Thoracic aorta (tissue), 2 donors: ENCODE measurements at regions not wholly inside any gene's neighbourhood (a gene's known extent, or its start where the extent isn't known, plus 50 kb on each side); places are given as distances from the start of the nearest gene placed in this dataset.

Experiments used
- ATAC-seq: fragments of 150-250 bp; one replicate; pipeline ENCODE4 v1.8.0; 2017; ENCODE audit warnings: low read depth; ENCODE audit not compliant: insufficient number of reproducible peaks, low FRiP score
- DNase-seq: peaks from one replicate; pipeline ENCODE4 v3.0.0-alpha.2; 2020; ENCODE audit warnings: low spot score
- H3K27ac ChIP-seq, 2 donors: fragments of 200-600 bp; sonication (generic); 1 replicate in 1 of 2; 2 replicates in 1 of 2; pipeline ENCODE4 v1.5.1; 2016; ENCODE audit warnings: mild to moderate bottlenecking in 2 of 2, moderate library complexity in 2 of 2
- H3K27me3 ChIP-seq: fragments of 200-600 bp; sonication (generic); replicated peaks from 2 replicates; pipeline ENCODE4 v1.6.0; 2016; ENCODE audit warnings: mild to moderate bottlenecking; ENCODE audit not compliant: insufficient read depth
- H3K36me3 ChIP-seq: fragments of 200-600 bp; sonication (generic); one replicate; pipeline ENCODE4 v1.5.1; 2016
- H3K4me1 ChIP-seq, 2 donors: fragments of 200-600 bp; sonication (generic); 1 replicate in 1 of 2; 2 replicates in 1 of 2; pipeline versions ENCODE4 v1.5.1 to v1.6.0; 2016; ENCODE audit warnings: low read depth in 2 of 2, mild to moderate bottlenecking in 1 of 2; ENCODE audit not compliant: control insufficient read depth in 1 of 2
- H3K4me3 ChIP-seq: fragments of 200-600 bp; sonication (generic); 2 replicates; pipeline ENCODE4 v1.5.1; 2016; ENCODE audit warnings: mild to moderate bottlenecking
- H3K9me3 ChIP-seq: fragments of 200-600 bp; sonication (generic); 2 replicates; pipeline ENCODE4 v1.5.1; 2016
- CTCF ChIP-seq: fragments of 200-600 bp; sonication (generic); IDR thresholded peaks from one replicate; pipeline ENCODE4 v1.5.1; 2019; ENCODE audit warnings: antibody characterized with exemption

GRCh38 chr9:27701016-27701415, 127.7 kb upstream of the C9orf72 start:
- Histone ChIP-seq H3K4me3 (no peak overlapping the region), H3K27me3 (no peaks in the 10 kb centered on the region), H3K27ac (no peak overlapping the region), H3K9me3 (no peaks in the 10 kb centered on the region), H3K36me3 (no peaks in the 10 kb centered on the region), H3K4me1 (no peaks in the 10 kb centered on the region)
- no peak for ATAC-seq
- TF ChIP-seq CTCF = no peak
- no peak for DNase-seq

- Histone ChIP-seq H3K4me1 (no peaks in the 10 kb centered on the region), H3K27me3 (no peaks in the 10 kb centered on the region), H3K9me3 (no peaks in the 10 kb centered on the region), H3K27ac (no peak overlapping the region), H3K36me3 (no peaks in the 10 kb centered on the region), H3K4me3 (peak overlapping the region; percentile 3)
- ATAC-seq (no peak), DNase-seq (no peak)
- TF ChIP-seq CTCF = no peak
Measured at GRCh38 chr9:27701587-27701986, 128.3 kb upstream of the C9orf72 start.

- no peaks in the 10 kb centered on the region for H3K27me3 ChIP-seq
- H3K9me3 ChIP-seq = no peaks in the 10 kb centered on the region
- no peak overlapping the region for H3K4me3 ChIP-seq
- no peak for ATAC-seq
- TF ChIP-seq CTCF = no peak
- no peaks in the 10 kb centered on the region for H3K4me1 ChIP-seq
- no peaks in the 10 kb centered on the region for H3K36me3 ChIP-seq
- H3K27ac ChIP-seq = no peak overlapping the region
- no peak for DNase-seq
Measured at GRCh38 chr9:27703216-27703980, 130.1 kb upstream of the C9orf72 start.

- Histone ChIP-seq H3K4me1 (no peaks in the 10 kb centered on the region), H3K4me3 (no peak overlapping the region), H3K27ac (no peak overlapping the region), H3K27me3 (no peaks in the 10 kb centered on the region), H3K9me3 (no peaks in the 10 kb centered on the region), H3K36me3 (no peaks in the 10 kb centered on the region)
- ATAC-seq = no peak
- DNase-seq = no peak
- TF ChIP-seq CTCF = no peak
Measured at GRCh38 chr9:27711241-27711640, 138.0 kb upstream of the C9orf72 start.

GRCh38 chr9:27712806-27713205, 139.5 kb upstream of the C9orf72 start:
- TF ChIP-seq CTCF = no peak
- Histone ChIP-seq H3K4me1 (no peaks in the 10 kb centered on the region), H3K27ac (no peak overlapping the region), H3K27me3 (no peaks in the 10 kb centered on the region), H3K36me3 (no peaks in the 10 kb centered on the region), H3K9me3 (no peaks in the 10 kb centered on the region), H3K4me3 (no peak overlapping the region)
- DNase-seq (no peak), ATAC-seq (no peak)
